Suprapubic skin (tissue), 4 donors: ENCODE measurements at regions not wholly inside any gene's neighbourhood (a gene's known extent, or its start where the extent isn't known, plus 50 kb on each side); places are given as distances from the start of the nearest gene placed in this dataset.

ENCODE experiments used
- DNase-seq, 2 donors: peaks; one replicate each; pipeline ENCODE4 v3.0.0-alpha.2; 2019; ENCODE audit warnings: low spot score in 2 of 2
- H3K27ac ChIP-seq: fragments of 200-600 bp; sonication (generic); one replicate; pipeline ENCODE4 v1.5.1; 2019
- H3K27me3 ChIP-seq: fragments of 200-600 bp; sonication (generic); one replicate; pipeline ENCODE4 v1.5.1; 2019
- H3K36me3 ChIP-seq: fragments of 200-600 bp; sonication (generic); one replicate; pipeline ENCODE4 v1.5.1; 2019
- H3K4me1 ChIP-seq: fragments of 200-600 bp; sonication (generic); one replicate; pipeline ENCODE4 v1.5.1; 2019
- H3K4me3 ChIP-seq: fragments of 200-600 bp; sonication (generic); one replicate; pipeline ENCODE4 v1.5.1; 2019; ENCODE audit warnings: mild to moderate bottlenecking
- H3K9me3 ChIP-seq: fragments of 200-600 bp; sonication (generic); one replicate; pipeline ENCODE4 v1.5.1; 2019
- EP300 ChIP-seq: sonication (generic); formaldehyde crosslinking; IDR thresholded peaks from one replicate; pipeline ENCODE4 v1.6.1; 2017; ENCODE audit warnings: antibody characterized with exemption
- POLR2A ChIP-seq, 2 donors: fragments of 450-650 bp; IDR thresholded peaks; one replicate each; pipeline ENCODE4 v1.6.1; 2017; ENCODE audit warnings: antibody characterized with exemption in 2 of 2, mild to moderate bottlenecking in 2 of 2, moderate library complexity in 2 of 2
- POLR2AphosphoS5 ChIP-seq, 3 donors: sonication (generic); formaldehyde crosslinking; IDR thresholded peaks; one replicate each; pipeline ENCODE4 v1.6.1; 2017; ENCODE audit warnings: antibody characterized with exemption in 3 of 3
- WGBS: methylation state at CpG from one replicate; pipeline ENCODE4 v1.1.5; 2018; 5-methylcytosine and 5-hydroxymethylcytosine counted together
- TF ChIP-seq, protein P1 (sequence below), 2 donors: fragments of 200-600 bp in 1 of 2; fragments of 450-650 bp in 1 of 2; sonication (generic) in 1 of 2; IDR thresholded peaks; one replicate each; pipeline ENCODE4 v1.5.1; 2016 to 2019; ENCODE audit warnings: antibody characterized with exemption in 2 of 2, mild to moderate bottlenecking in 1 of 2, moderate library complexity in 1 of 2

GRCh38 chr3:145817870-145818483 lies 343.0 kb downstream of the PLOD2 start:
- DNase-seq, result no peak
- Histone ChIP-seq H3K27ac (no peak overlapping the region), H3K4me3 (no peak overlapping the region), H3K9me3 (no peaks in the 10 kb centered on the region), H3K36me3 (no peaks in the 10 kb centered on the region), H3K27me3 (no peaks in the 10 kb centered on the region), H3K4me1 (no peaks in the 10 kb centered on the region)
- WGBS, result 54% methylated on average over 4 of the region's 4 CpGs
- TF ChIP-seq EP300 (no peak), POLR2A (IDR thresholded peaks at IDR 0.05) (no peak), POLR2AphosphoS5 (IDR thresholded peaks at IDR 0.05) (no peak)
- TF ChIP-seq, protein P1, sequence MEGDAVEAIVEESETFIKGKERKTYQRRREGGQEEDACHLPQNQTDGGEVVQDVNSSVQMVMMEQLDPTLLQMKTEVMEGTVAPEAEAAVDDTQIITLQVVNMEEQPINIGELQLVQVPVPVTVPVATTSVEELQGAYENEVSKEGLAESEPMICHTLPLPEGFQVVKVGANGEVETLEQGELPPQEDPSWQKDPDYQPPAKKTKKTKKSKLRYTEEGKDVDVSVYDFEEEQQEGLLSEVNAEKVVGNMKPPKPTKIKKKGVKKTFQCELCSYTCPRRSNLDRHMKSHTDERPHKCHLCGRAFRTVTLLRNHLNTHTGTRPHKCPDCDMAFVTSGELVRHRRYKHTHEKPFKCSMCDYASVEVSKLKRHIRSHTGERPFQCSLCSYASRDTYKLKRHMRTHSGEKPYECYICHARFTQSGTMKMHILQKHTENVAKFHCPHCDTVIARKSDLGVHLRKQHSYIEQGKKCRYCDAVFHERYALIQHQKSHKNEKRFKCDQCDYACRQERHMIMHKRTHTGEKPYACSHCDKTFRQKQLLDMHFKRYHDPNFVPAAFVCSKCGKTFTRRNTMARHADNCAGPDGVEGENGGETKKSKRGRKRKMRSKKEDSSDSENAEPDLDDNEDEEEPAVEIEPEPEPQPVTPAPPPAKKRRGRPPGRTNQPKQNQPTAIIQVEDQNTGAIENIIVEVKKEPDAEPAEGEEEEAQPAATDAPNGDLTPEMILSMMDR (IDR thresholded peaks at IDR 0.05), result no peak

GRCh38 chr3:145820170-145820569 lies 340.8 kb downstream of the PLOD2 start:
- Histone ChIP-seq H3K4me1 (no peaks in the 10 kb centered on the region), H3K9me3 (no peaks in the 10 kb centered on the region), H3K36me3 (no peaks in the 10 kb centered on the region), H3K27ac (no peak overlapping the region), H3K4me3 (no peak overlapping the region), H3K27me3 (no peaks in the 10 kb centered on the region)
- WGBS, result 64% methylated on average over 2 of the region's 2 CpGs
- no peak for TF ChIP-seq POLR2A (IDR thresholded peaks at IDR 0.05)
- TF ChIP-seq, protein P1 (IDR thresholded peaks at IDR 0.05), result no peak
- TF ChIP-seq POLR2AphosphoS5 (IDR thresholded peaks at IDR 0.05), result no peak
- no peak for TF ChIP-seq EP300
- DNase-seq, result no peak

DNA sequence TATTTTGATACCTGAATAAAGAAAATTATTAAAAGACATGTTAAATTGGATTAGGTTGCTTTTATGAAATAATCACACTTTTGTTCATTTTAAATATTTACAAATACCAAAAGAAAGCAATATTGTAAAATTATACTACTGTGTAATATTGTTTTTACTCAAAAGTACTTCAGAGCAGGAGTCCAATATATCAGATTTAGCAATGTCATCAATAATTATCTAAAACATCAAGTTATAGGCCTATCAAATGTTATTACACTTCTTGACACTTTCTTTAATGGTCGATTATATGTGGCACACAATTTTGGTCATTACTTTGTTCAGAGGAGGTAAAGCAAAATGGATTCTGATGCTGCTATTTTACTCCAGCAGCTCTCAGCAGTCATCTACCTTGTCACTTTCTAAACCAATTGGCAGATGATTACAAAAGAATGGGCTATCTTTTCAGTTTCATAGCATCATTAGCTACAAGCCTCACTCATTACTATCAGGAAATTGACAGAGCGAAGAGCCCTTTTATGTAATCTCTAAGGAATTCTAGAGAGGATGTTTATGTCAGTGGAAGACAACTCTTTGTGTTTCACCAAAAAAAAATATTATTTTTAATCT lies 318.6 kb downstream of the PLOD2 start:
- Histone ChIP-seq H3K36me3 (no peaks in the 10 kb centered on the region), H3K27ac (no peak overlapping the region), H3K4me3 (no peak overlapping the region), H3K27me3 (no peaks in the 10 kb centered on the region), H3K9me3 (no peaks in the 10 kb centered on the region), H3K4me1 (no peaks in the 10 kb centered on the region)
- 78% methylated on average over 2 of the region's 2 CpGs for WGBS
- no peak for TF ChIP-seq POLR2AphosphoS5 (IDR thresholded peaks at IDR 0.05)
- TF ChIP-seq, protein P1 (IDR thresholded peaks at IDR 0.05), result no peak
- TF ChIP-seq POLR2A (IDR thresholded peaks at IDR 0.05), result no peak
- no peak for TF ChIP-seq EP300
- no peak for DNase-seq

GRCh38 chr3:145843561-145843960 lies 317.4 kb downstream of the PLOD2 start:
- no peak overlapping the region for H3K4me3 ChIP-seq
- no peaks in the 10 kb centered on the region for H3K9me3 ChIP-seq
- DNase-seq, result no peak
- no peak overlapping the region for H3K27ac ChIP-seq
- H3K27me3 ChIP-seq, result no peaks in the 10 kb centered on the region
- H3K4me1 ChIP-seq, result no peaks in the 10 kb centered on the region
- no peaks in the 10 kb centered on the region for H3K36me3 ChIP-seq
- TF ChIP-seq, protein P1 (IDR thresholded peaks at IDR 0.05), result no peak
- no peak for TF ChIP-seq EP300
- no peak for TF ChIP-seq POLR2A (IDR thresholded peaks at IDR 0.05)
- no peak for TF ChIP-seq POLR2AphosphoS5 (IDR thresholded peaks at IDR 0.05)
- WGBS, result 88% methylated on average over 1 of the region's 1 CpG

- 98% methylated on average over 1 of the region's 1 CpG for WGBS
- no peaks in the 10 kb centered on the region for H3K36me3 ChIP-seq
Measured at GRCh38 chr3:145849115-145849514, 311.9 kb downstream of the PLOD2 start.

More at GRCh38 chr3:145849115-145849514, 311.9 kb downstream of the PLOD2 start:
- Histone ChIP-seq H3K4me3 (no peak overlapping the region), H3K27me3 (no peaks in the 10 kb centered on the region), H3K4me1 (no peaks in the 10 kb centered on the region), H3K9me3 (no peaks in the 10 kb centered on the region), H3K27ac (no peak overlapping the region)
- TF ChIP-seq EP300 (no peak), POLR2A (IDR thresholded peaks at IDR 0.05) (no peak), POLR2AphosphoS5 (IDR thresholded peaks at IDR 0.05) (no peak)
- TF ChIP-seq, protein P1 (IDR thresholded peaks at IDR 0.05), result no peak
- no peak for DNase-seq
